Keratinocyte (primary cell): ENCODE measurements at regions not wholly inside any gene's neighbourhood (a gene's known extent, or its start where the extent isn't known, plus 50 kb on each side); places are given as distances from the start of the nearest gene placed in this dataset.

Experiments
- CTCF ChIP-seq, 3 experiments: IDR thresholded peaks in 1 of 3; conservative IDR thresholded peaks in 1 of 3; optimal IDR thresholded peaks in 1 of 3; 2 replicates in 2 of 3; 3 replicates in 1 of 3; pipeline versions ENCODE3 to v1.5.1; 2011; ENCODE audit warnings: low read length in 3 of 3, mild to moderate bottlenecking in 3 of 3, moderate library complexity in 2 of 3, control low read depth in 1 of 3, inconsistent platforms in 1 of 3; ENCODE audit not compliant: insufficient read depth in 2 of 3; ENCODE audit errors: extremely low read depth in 1 of 3
- EZH2 ChIP-seq: IDR thresholded peaks from one replicate; pipeline ENCODE4 v1.6.1; 2012; ENCODE audit warnings: inconsistent platforms, mild to moderate bottlenecking, low read length, moderate library complexity

- TF ChIP-seq EZH2 (no peak), CTCF (optimal IDR thresholded peaks at IDR 0.05 in 1 of 3, IDR thresholded peaks at IDR 0.05 in 1 of 3, conservative IDR thresholded peaks at IDR 0.05 in 1 of 3; ENCODE audit: extremely low read depth in 1 of 3, insufficient read depth in 2 of 3, low read length in 3 of 3) (no peak)
These were observed 553.6 kb upstream of the FSIP2 start for GRCh38 chr2:185185044-185185443.
